SKM-1 treated with dmso at 0.1 percent for 144 hours (cell line): ENCODE measurements at regions not wholly inside any gene's neighbourhood (a gene's known extent, or its start where the extent isn't known, plus 50 kb on each side); places are given as distances from the start of the nearest gene placed in this dataset.

Source experiments
- DNase-seq: peaks from one replicate; lab custom pipeline; 2025; ENCODE audit not compliant: unreplicated experiment; lab: John Stamatoyannopoulos, UW

GRCh38 chr4:1465173-1466033 lies 59.2 kb upstream of the NKX1-1 start:
- DNase-seq, result no peak

GRCh38 chr4:1464581-1465171 lies 58.4 kb upstream of the NKX1-1 start:
- no peak for DNase-seq

GRCh38 chr4:1463927-1464540 lies 57.8 kb upstream of the NKX1-1 start:
- DNase-seq, result no peak

GRCh38 chr4:1463088-1463926 lies 57.1 kb upstream of the NKX1-1 start:
- no peak for DNase-seq

GRCh38 chr4:1462768-1463075 lies 56.5 kb upstream of the NKX1-1 start:
- no peak for DNase-seq

- DNase-seq, result no peak
These were observed 55.9 kb upstream of the NKX1-1 start for GRCh38 chr4:1462009-1462767.

- no peak for DNase-seq
These were observed 55.0 kb upstream of the NKX1-1 start for GRCh38 chr4:1460967-1461868.

- DNase-seq, result no peak
These were observed 53.7 kb upstream of the NKX1-1 start for GRCh38 chr4:1459722-1460511.

- DNase-seq, result no peak
These were observed 53.0 kb upstream of the NKX1-1 start for GRCh38 chr4:1459081-1459721.

GRCh38 chr4:1458581-1458980 lies 52.3 kb upstream of the NKX1-1 start:
- DNase-seq, result no peak
